Spinal cord (tissue), 9 donors: ENCODE measurements at regions not wholly inside any gene's neighbourhood (a gene's known extent, or its start where the extent isn't known, plus 50 kb on each side); places are given as distances from the start of the nearest gene placed in this dataset.
A peak's percentile ranks its signal among the peaks of the same experiment; 100 is the strongest.
"Not testable (repeated sequence)": the region's sequence is repeated elsewhere in the genome, so short reads cannot be mapped to it uniquely, and the experiment has no call there.

Source experiments
- DNase-seq, 6 donors: peaks; one replicate each; pipeline versions ENCODE4 v3.0.0 to v3.0.0-alpha.2; 2013 to 2015; ENCODE audit warnings: low spot score in 6 of 6, low read depth in 4 of 6
- H3K27ac ChIP-seq: one replicate; pipeline ENCODE4 v1.5.1; 2013; ENCODE audit warnings: low read depth, low read length, control low read depth
- H3K27me3 ChIP-seq: one replicate; pipeline ENCODE4 v1.6.1; 2013; ENCODE audit warnings: low read length; ENCODE audit not compliant: control insufficient read depth, insufficient read depth
- H3K36me3 ChIP-seq: one replicate; pipeline ENCODE4 v1.6.1; 2013; ENCODE audit warnings: low read length; ENCODE audit not compliant: control insufficient read depth, insufficient read depth
- H3K4me1 ChIP-seq: one replicate; pipeline ENCODE4 v1.6.1; 2013; ENCODE audit warnings: low read length; ENCODE audit not compliant: control insufficient read depth, insufficient read depth
- H3K4me3 ChIP-seq: one replicate; pipeline ENCODE4 v1.5.1; 2013; ENCODE audit warnings: low read depth, low read length, control low read depth
- H3K9me3 ChIP-seq: one replicate; pipeline ENCODE4 v1.6.1; 2013; ENCODE audit warnings: low read length; ENCODE audit not compliant: control insufficient read depth, insufficient read depth
- WGBS: methylation state at CpG from one replicate; pipeline ENCODE4 v1.1.5; 2013; ENCODE audit warnings: missing lambda C conversion rate; ENCODE audit not compliant: insufficient coverage; 5-methylcytosine and 5-hydroxymethylcytosine counted together
- donor health status: healthy.

DNA sequence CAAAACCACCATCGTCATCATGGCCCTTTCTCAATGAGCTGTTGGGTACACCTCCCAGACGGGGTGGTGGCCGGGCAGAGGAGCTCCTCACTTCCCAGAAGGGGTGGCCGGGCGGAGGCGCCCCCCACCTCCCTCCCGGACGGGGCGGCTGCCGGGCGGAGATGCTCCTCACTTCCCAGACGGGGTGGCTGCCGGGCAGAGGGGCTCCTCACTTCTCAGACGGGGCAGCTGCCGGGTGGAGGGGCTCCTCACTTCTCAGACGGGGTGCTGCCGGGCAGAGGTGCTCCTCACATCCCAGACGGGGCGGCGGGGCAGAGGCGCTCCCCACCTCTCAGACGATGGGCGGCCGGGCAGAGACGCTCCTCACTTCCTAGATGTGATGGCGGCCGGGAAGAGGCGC lies 226.8 kb upstream of the GLRA2 start:
- not testable (repeated sequence) for H3K27me3 ChIP-seq
- 92% methylated on average over 19 of the region's 28 CpGs for WGBS

GRCh38 chrX:14300376-14300775 lies 229.0 kb upstream of the GLRA2 start:
- H3K27me3 ChIP-seq: no peaks in the 10 kb centered on the region
- peaks cover under 1% of the 10 kb centered on the region for H3K9me3 ChIP-seq
- no peak overlapping the region for H3K4me3 ChIP-seq
- H3K27ac ChIP-seq: no peak overlapping the region
- peaks cover 3% of the 10 kb centered on the region for H3K4me1 ChIP-seq
- H3K36me3 ChIP-seq: no peaks in the 10 kb centered on the region
- WGBS: no CpG with 5 or more reads among the region's 2 CpGs
- DNase-seq: peak in 1 of 6 donors; percentile 13

More for the DNA sequence above, 226.8 kb upstream of the GLRA2 start:
- H3K36me3 ChIP-seq, H3K4me3 ChIP-seq, H3K27ac ChIP-seq, H3K9me3 ChIP-seq, H3K4me1 ChIP-seq, DNase-seq: not testable (repeated sequence)

- Histone ChIP-seq H3K4me1 (peaks cover 3% of the 10 kb centered on the region), H3K27me3 (no peaks in the 10 kb centered on the region), H3K4me3 (no peak overlapping the region), H3K36me3 (no peaks in the 10 kb centered on the region), H3K27ac (no peak overlapping the region), H3K9me3 (peaks cover 3% of the 10 kb centered on the region)
- peak in 3 of 6 donors; percentile 31 to 62 (median 60) for DNase-seq
Observed at GRCh38 chrX:14295426-14295825, 233.9 kb upstream of the GLRA2 start.

GRCh38 chrX:14291666-14292500 lies 237.5 kb upstream of the GLRA2 start:
- no CpG with 5 or more reads among the region's 10 CpGs for WGBS
- Histone ChIP-seq H3K36me3 (no peaks in the 10 kb centered on the region), H3K4me1 (peaks cover 3% of the 10 kb centered on the region), H3K27ac (no peak overlapping the region), H3K4me3 (no peak overlapping the region), H3K9me3 (peaks cover 3% of the 10 kb centered on the region), H3K27me3 (no peaks in the 10 kb centered on the region)
- peak in 3 of 6 donors; percentile 17 to 81 (median 57) for DNase-seq

GRCh38 chrX:14290335-14290734 lies 239.0 kb upstream of the GLRA2 start:
- DNase-seq: no peak
- Histone ChIP-seq H3K4me1 (no peaks in the 10 kb centered on the region), H3K9me3 (peaks cover 1% of the 10 kb centered on the region), H3K27me3 (no peaks in the 10 kb centered on the region), H3K4me3 (no peak overlapping the region), H3K36me3 (no peaks in the 10 kb centered on the region), H3K27ac (no peak overlapping the region)
- WGBS: no CpG with 5 or more reads among the region's 2 CpGs

DNA sequence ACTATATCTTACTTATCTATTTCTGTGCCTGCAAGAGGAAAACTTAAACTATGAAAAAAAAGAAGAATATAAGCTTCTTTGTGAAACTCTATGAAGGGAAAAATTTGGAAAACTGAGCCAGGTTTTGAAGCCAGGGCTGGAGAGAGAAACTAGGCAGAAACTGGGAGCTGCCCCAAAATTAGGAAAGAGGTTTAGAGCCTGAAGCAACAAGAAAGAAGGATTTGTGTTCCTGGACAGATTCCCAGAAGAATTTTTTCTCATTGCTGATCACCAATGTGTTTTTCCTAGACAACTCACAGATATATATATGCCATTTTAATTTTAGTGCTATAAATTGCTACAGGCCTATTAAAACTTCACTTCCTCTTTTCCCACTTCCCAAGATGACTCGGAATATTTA lies 245.0 kb upstream of the GEMIN8 start:
- peaks cover 6% of the 10 kb centered on the region for H3K27me3 ChIP-seq
- H3K36me3 ChIP-seq: no peaks in the 10 kb centered on the region
- peak in 3 of 6 donors; percentile 9 to 91 (median 12) for DNase-seq
- no peak overlapping the region for H3K27ac ChIP-seq
- H3K4me1 ChIP-seq: no peaks in the 10 kb centered on the region
- WGBS: 56% methylated on average over 1 of the region's 1 CpG
- no peaks in the 10 kb centered on the region for H3K9me3 ChIP-seq
- H3K4me3 ChIP-seq: no peak overlapping the region

DNA sequence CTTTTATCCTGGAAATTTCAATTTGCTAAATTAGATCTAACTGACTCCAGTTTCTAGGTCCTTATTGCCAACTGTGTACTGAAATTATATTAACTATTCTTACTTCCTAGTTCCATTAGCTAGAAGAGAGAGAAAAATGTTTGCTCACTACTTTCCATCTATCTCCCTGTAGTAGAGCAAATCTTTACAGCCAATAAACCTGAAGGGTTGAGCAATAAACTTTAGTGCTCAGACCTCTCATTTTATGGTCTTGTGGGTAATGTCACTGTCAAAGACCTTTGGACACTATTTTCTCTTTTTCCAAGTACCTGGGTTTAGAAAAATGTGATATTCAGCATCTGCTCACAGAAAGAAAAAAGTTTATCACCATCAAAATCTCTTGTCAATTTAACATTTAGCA lies 237.5 kb upstream of the GEMIN8 start:
- no peak for DNase-seq
- Histone ChIP-seq H3K4me1 (no peaks in the 10 kb centered on the region), H3K9me3 (no peaks in the 10 kb centered on the region), H3K27me3 (peaks cover 6% of the 10 kb centered on the region), H3K4me3 (no peak overlapping the region), H3K27ac (no peak overlapping the region), H3K36me3 (no peaks in the 10 kb centered on the region)

GRCh38 chrX:14266705-14267104 lies 237.0 kb upstream of the GEMIN8 start:
- WGBS: no CpG with 5 or more reads among the region's 1 CpG
- Histone ChIP-seq H3K4me3 (no peak overlapping the region), H3K9me3 (no peaks in the 10 kb centered on the region), H3K4me1 (no peaks in the 10 kb centered on the region), H3K36me3 (no peaks in the 10 kb centered on the region), H3K27me3 (peaks cover 4% of the 10 kb centered on the region), H3K27ac (no peak overlapping the region)
- no peak for DNase-seq

GRCh38 chrX:14243823-14244222 lies 214.1 kb upstream of the GEMIN8 start:
- Histone ChIP-seq H3K27ac (no peak overlapping the region), H3K4me3 (no peak overlapping the region), H3K36me3 (no peaks in the 10 kb centered on the region), H3K4me1 (no peaks in the 10 kb centered on the region), H3K9me3 (no peaks in the 10 kb centered on the region), H3K27me3 (peaks cover 21% of the 10 kb centered on the region)
- WGBS: 39% methylated on average over 25 of the region's 33 CpGs
- DNase-seq: no peak

DNA sequence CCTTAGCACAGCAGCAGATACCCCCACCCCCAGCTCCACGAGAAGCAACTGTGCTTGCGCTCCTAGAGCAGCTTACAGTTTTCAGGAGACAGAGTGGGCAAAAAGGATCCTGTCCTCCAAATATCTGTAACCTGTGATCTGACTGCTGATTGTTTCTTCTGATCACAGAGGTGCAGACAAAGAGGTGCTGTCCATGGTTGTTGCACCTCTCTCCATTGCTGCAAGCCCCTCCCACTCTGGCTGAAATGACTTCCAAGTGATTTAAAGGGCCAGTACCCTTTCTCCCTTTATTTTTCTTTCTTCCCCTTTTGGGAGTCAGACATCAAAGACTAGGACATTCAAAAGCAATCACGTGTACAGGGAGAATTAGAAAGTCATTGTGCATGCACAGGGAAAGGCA lies 205.3 kb upstream of the GEMIN8 start:
- Histone ChIP-seq H3K9me3 (no peaks in the 10 kb centered on the region), H3K4me1 (no peaks in the 10 kb centered on the region), H3K36me3 (no peaks in the 10 kb centered on the region), H3K4me3 (no peak overlapping the region), H3K27me3 (peaks cover 20% of the 10 kb centered on the region), H3K27ac (no peak overlapping the region)
- WGBS: 79% methylated on average over 2 of the region's 3 CpGs
- no peak for DNase-seq
